Tibial nerve (tissue), 4 donors: ENCODE measurements at regions not wholly inside any gene's neighbourhood (a gene's known extent, or its start where the extent isn't known, plus 50 kb on each side); places are given as distances from the start of the nearest gene placed in this dataset.

Source experiments
- CTCF ChIP-seq, 5 experiments: fragments of 200-600 bp in 3 of 5; fragments of 450-650 bp in 2 of 5; sonication (generic) in 3 of 5; IDR thresholded peaks; one replicate each; pipeline ENCODE4 v1.5.1; 2016 to 2019; ENCODE audit warnings: antibody characterized with exemption in 5 of 5, mild to moderate bottlenecking in 3 of 5, moderate library complexity in 2 of 5
- EP300 ChIP-seq, 2 donors: sonication (generic); formaldehyde crosslinking; IDR thresholded peaks; one replicate each; pipeline ENCODE4 v1.6.1; 2017; ENCODE audit warnings: antibody characterized with exemption in 2 of 2, mild to moderate bottlenecking in 1 of 2
- POLR2A ChIP-seq, 2 donors: fragments of 450-650 bp; IDR thresholded peaks; one replicate each; pipeline ENCODE4 v1.6.1; 2017; ENCODE audit warnings: antibody characterized with exemption in 2 of 2, mild to moderate bottlenecking in 2 of 2, moderate library complexity in 2 of 2

- no peak for TF ChIP-seq CTCF (IDR thresholded peaks at IDR 0.05)
- TF ChIP-seq POLR2A (IDR thresholded peaks at IDR 0.05): no peak
- TF ChIP-seq EP300 (IDR thresholded peaks at IDR 0.05): peak; percentile 53 to 86
Measured at GRCh38 chr5:97998941-97999340, 774.5 kb upstream of the RGMB start.
